K562 (cell line): ENCODE measurements at regions not wholly inside any gene's neighbourhood (a gene's known extent, or its start where the extent isn't known, plus 50 kb on each side); places are given as distances from the start of the nearest gene placed in this dataset.

Source experiments
- ATAC-seq: fragments of 200-7000 bp; cut with Tn5 transposase; 3 replicates; pipeline ENCODE4 v1.9.1; 2020; ENCODE audit warnings: moderate library complexity
- BruUV-seq: library from RNA; stranded (reverse); fragments of 400-500 nt; replicated peaks from 2 replicates; lab custom pipeline; 2021; lab: Mats Ljungman, UMichigan
- CTCF ChIA-PET: fragments of 300-600 bp; formaldehyde crosslinking; extraction: SDS; loops from one replicate; lab custom pipeline; 2021; ENCODE audit warnings: low intra/inter-chr PET ratio; lab: Yijun Ruan, JAX
- POLR2A ChIA-PET: fragments of 300-600, 350-650 bp; sonication (Branson Sonifier 250); formaldehyde crosslinking; extraction: SDS; loops from one replicate; lab custom pipeline; 2021; ENCODE audit warnings: antibody characterized with exemption, inconsistent platforms; lab: Yijun Ruan, JAX
- DNase-seq, 4 experiments: peaks; one replicate each; pipeline versions ENCODE4 v3.0.0 to v3.0.0-alpha.2; 2011 to 2018; ENCODE audit warnings: low spot score in 3 of 4, mixed read lengths in 3 of 4; ENCODE audit errors: extremely low read depth in 1 of 4
- FAIRE-seq: peaks from 2 replicates; lab custom pipeline; 2011; peaks lifted over from hg19 to GRCh38; lab: Jason Lieb, UNC
- H2AFZ ChIP-seq: 2 replicates; pipeline ENCODE4 v1.6.0; 2011; ENCODE audit warnings: low read depth, low read length, control low read depth, inconsistent platforms
- H3K27ac ChIP-seq: fragments of 200-600 bp; 3 replicates; pipeline ENCODE4 v1.8.0; 2011; ENCODE audit warnings: low read depth, mild to moderate bottlenecking, control low read depth, inconsistent platforms, low read length, moderate library complexity, mixed read lengths; ENCODE audit errors: extremely low read depth
- H3K27me3 ChIP-seq, 2 experiments: fragments of 300-600 bp in 1 of 2; 2 replicates in 1 of 2; 3 replicates in 1 of 2; pipeline versions ENCODE4 v1.6.0 to v1.8.0; 2011; ENCODE audit warnings: inconsistent platforms in 2 of 2, low read length in 2 of 2, mild to moderate bottlenecking in 1 of 2, mixed read lengths in 1 of 2, moderate library complexity in 1 of 2; ENCODE audit not compliant: control insufficient read depth in 2 of 2, insufficient read depth in 2 of 2
- H3K36me3 ChIP-seq: fragments of 300-600 bp; 3 replicates; pipeline ENCODE4 v1.8.0; 2011; ENCODE audit warnings: mild to moderate bottlenecking, low read length, inconsistent platforms; ENCODE audit not compliant: control insufficient read depth, insufficient read depth
- H3K4me1 ChIP-seq, 2 experiments: fragments of 200-600 bp in 1 of 2; replicated peaks in 1 of 2; 2 replicates in 1 of 2; 3 replicates in 1 of 2; pipeline versions ENCODE4 v1.5.1 to v1.8.0; 2011; ENCODE audit warnings: inconsistent platforms in 2 of 2, low read length in 2 of 2, mild to moderate bottlenecking in 1 of 2, mixed read lengths in 1 of 2, moderate library complexity in 1 of 2; ENCODE audit not compliant: control insufficient read depth in 2 of 2, insufficient read depth in 2 of 2
- H3K4me2 ChIP-seq: 2 replicates; pipeline ENCODE4 v1.6.1; 2011; ENCODE audit warnings: low read length, control low read depth, inconsistent platforms, mixed read lengths; ENCODE audit not compliant: insufficient read depth
- H3K4me3 ChIP-seq: fragments of 200-600 bp; sonication (generic), shearing (Covaris generic); 2 replicates; pipeline ENCODE4 v1.5.1; 2016; ENCODE audit warnings: control low read depth, inconsistent platforms
- H3K79me2 ChIP-seq: fragments of 200-600 bp; 3 replicates; pipeline ENCODE4 v1.8.0; 2011; ENCODE audit warnings: low read length, inconsistent platforms; ENCODE audit not compliant: control insufficient read depth, insufficient read depth
- H3K9ac ChIP-seq, 2 experiments: 2 replicates each; pipeline versions ENCODE4 v1.6.0 to v1.6.1; 2011; ENCODE audit warnings: low read depth in 2 of 2, low read length in 2 of 2, control low read depth in 1 of 2, inconsistent platforms in 1 of 2, mild to moderate bottlenecking in 1 of 2, mixed read lengths in 1 of 2; ENCODE audit not compliant: insufficient read depth in 1 of 2
- H3K9me1 ChIP-seq: one replicate; pipeline ENCODE4 v1.6.0; 2011; ENCODE audit warnings: inconsistent platforms, mild to moderate bottlenecking, low read length, moderate library complexity; ENCODE audit not compliant: control insufficient read depth, insufficient read depth
- H3K9me3 ChIP-seq: replicated peaks from 2 replicates; pipeline ENCODE4 v1.5.1; 2011; ENCODE audit warnings: low read depth, low read length, inconsistent platforms; ENCODE audit not compliant: control insufficient read depth, insufficient read depth
- H4K20me1 ChIP-seq: replicated peaks from 2 replicates; pipeline ENCODE4 v1.6.1; 2011; ENCODE audit warnings: low read length, inconsistent platforms, mixed read lengths; ENCODE audit not compliant: control insufficient read depth, insufficient read depth
- CBX8 ChIP-seq: fragments of 200-600 bp; sonication (generic); IDR thresholded peaks from 2 replicates; pipeline ENCODE4 v1.6.1; 2012; ENCODE audit warnings: borderline replicate concordance, mixed run types, low read depth, mild to moderate bottlenecking, moderate library complexity, mixed read lengths, low read length, control low read depth, inconsistent platforms; ENCODE audit not compliant: poor library complexity, severe bottlenecking; ENCODE audit errors: extremely low read depth
- HIVEP1 ChIP-seq: fragments of 250-450 bp; sonication (Bioruptor Pico); IDR thresholded peaks from 2 replicates; pipeline ENCODE4 v1.4.0; 2020; ENCODE audit warnings: mild to moderate bottlenecking
- MLLT1 ChIP-seq, 2 experiments: fragments of 450-650 bp; IDR thresholded peaks; 2 replicates each; pipeline ENCODE4 v1.6.1; 2016
- RBM34 ChIP-seq: fragments of 200-400 bp; formaldehyde crosslinking; IDR thresholded peaks from 2 replicates; pipeline ENCODE4 v1.6.1; 2018; ENCODE audit warnings: low read length, borderline replicate concordance; ENCODE audit not compliant: insufficient read depth
- SNIP1 ChIP-seq: fragments of 450-650 bp; IDR thresholded peaks from 2 replicates; pipeline ENCODE4 v1.7.1; 2017; ENCODE audit warnings: low read depth, mild to moderate bottlenecking
- ZC3H4 ChIP-seq: sonication (generic); formaldehyde crosslinking; IDR thresholded peaks from 2 replicates; pipeline ENCODE4 v1.9.0; 2021; ENCODE audit warnings: missing genetic modification reagents, borderline replicate concordance
- ZNF282 ChIP-seq: sonication (generic); formaldehyde crosslinking; IDR thresholded peaks from 2 replicates; pipeline ENCODE4 v1.8.1; 2023; ENCODE audit warnings: missing genetic modification reagents
- ZNF707 ChIP-seq: fragments of 250-450 bp; sonication (Bioruptor Pico); conservative IDR thresholded peaks from 2 replicates; pipeline ENCODE4 v1.8.0; 2022; ENCODE audit warnings: inconsistent platforms, mild to moderate bottlenecking, moderate library complexity
- ZNF76 ChIP-seq: fragments of 250-450 bp; sonication (Bioruptor Pico); IDR thresholded peaks from 2 replicates; pipeline ENCODE4 v1.4.0; 2020; ENCODE audit warnings: mild to moderate bottlenecking, moderate library complexity, borderline replicate concordance
- ZSCAN32 ChIP-seq: fragments of 450-650 bp; formaldehyde crosslinking; IDR thresholded peaks from 2 replicates; pipeline ENCODE4 v1.4.0; 2020; ENCODE audit warnings: mild to moderate bottlenecking, moderate library complexity
- WGBS: fragments of 100-300 bp; shearing (Covaris generic); methylation state at CpG from one replicate; pipeline ENCODE4 v1.1.6; 2016; ENCODE audit warnings: low coverage, mixed read lengths; ENCODE audit not compliant: insufficient coverage; ENCODE audit errors: missing lambda C conversion rate; 5-methylcytosine and 5-hydroxymethylcytosine counted together
- in situ Hi-C: fragments of 300-500 bp; cut with MboI; formaldehyde crosslinking; loops from 4 replicates; pipeline ENCODE4 v1.15.0; 2018; ENCODE audit warnings: inconsistent platforms, mixed read lengths
- intact Hi-C: fragments of 100-400 bp; cut with micrococcal nuclease; formaldehyde crosslinking; loops from 2 replicates; pipeline ENCODE4 v1.14.2; 2022

- TF ChIP-seq MLLT1 (IDR thresholded peaks at IDR 0.05): no peak
- no peak for TF ChIP-seq ZC3H4 (CRISPR knock-in tag)
- TF ChIP-seq HIVEP1 (CRISPR knock-in tag): no peak
- no peak for TF ChIP-seq ZSCAN32 (CRISPR knock-in tag)
- no peak for TF ChIP-seq RBM34
- no peak for TF ChIP-seq SNIP1
- TF ChIP-seq ZNF282 (CRISPR knock-in tag): no peak
- TF ChIP-seq ZNF707: no peak
Observed at GRCh38 chr2:176638167-176639015, 369.1 kb downstream of the MTX2 start (continued).

GRCh38 chr2:176639016-176639343 lies 369.7 kb downstream of the MTX2 start:
- Histone ChIP-seq H3K4me1 (peaks cover 0 to 9% of the 10 kb centered on the region in 2 experiments; a peak in 2 of 5 replicates), H3K27ac (no peak overlapping the region), H2AFZ (no peak overlapping the region), H3K27me3 (peaks cover 13 to 16% of the 10 kb centered on the region in 2 experiments), H4K20me1 (no peaks in the 10 kb centered on the region), H3K36me3 (no peaks in the 10 kb centered on the region), H3K79me2 (no peaks in the 10 kb centered on the region), H3K9ac (no peak overlapping the region)
- in situ Hi-C loops (loop anchor here (5.0 kb wide), 1 partner anchor 512 kb away; the partner anchor contains the start of gene HOXD8), intact Hi-C loops (loop anchor here (2.0 to 5.0 kb wide), 2 partner anchors 87 to 498 kb away; no protein-coding TSS in a partner anchor)
- FAIRE-seq (no peak), ATAC-seq (no peak)
- ChIA-PET CTCF (interaction anchor here (0.7 to 2.1 kb wide), 7 partner anchors 11 to 527 kb away, joined by 3 to 40 read pairs (median 8); no protein-coding TSS in a partner anchor), POLR2A (no interaction called here)
- no TSS peak for BruUV-seq
- 13% methylated on average over 7 of the region's 7 CpGs for WGBS
- TF ChIP-seq ZNF76 (CRISPR knock-in tag): no peak
- TF ChIP-seq CBX8: peak; percentile 36
- TF ChIP-seq, all 486 proteins: peak for 1
- DNase-seq: no peak
- H3K9me3 ChIP-seq: no peaks in the 10 kb centered on the region
- H3K9me1 ChIP-seq: no peaks in the 10 kb centered on the region
- no peak overlapping the region for H3K4me3 ChIP-seq
- H3K4me2 ChIP-seq: no peak overlapping the region
